Vagina (tissue), 2 donors: ENCODE measurements at regions not wholly inside any gene's neighbourhood (a gene's known extent, or its start where the extent isn't known, plus 50 kb on each side); places are given as distances from the start of the nearest gene placed in this dataset.

Source experiments
- DNase-seq, 2 donors: peaks; one replicate each; pipeline ENCODE4 v3.0.0-alpha.2; 2017; ENCODE audit errors: extremely low spot score in 2 of 2
- H3K27ac ChIP-seq: fragments of 200-600 bp; sonication (generic); one replicate; pipeline ENCODE4 v1.5.1; 2019
- H3K27me3 ChIP-seq: fragments of 200-600 bp; sonication (generic); one replicate; pipeline ENCODE4 v1.5.1; 2019
- H3K36me3 ChIP-seq, 2 donors: fragments of 200-600 bp; sonication (generic); one replicate each; pipeline ENCODE4 v1.5.1; 2017 to 2019
- H3K4me1 ChIP-seq: fragments of 200-600 bp; sonication (generic); one replicate; pipeline ENCODE4 v1.5.1; 2019
- H3K4me3 ChIP-seq, 2 donors: fragments of 200-600 bp; sonication (generic); 1 replicate in 1 of 2; 2 replicates in 1 of 2; pipeline ENCODE4 v1.5.1; 2016 to 2019
- H3K9me3 ChIP-seq: fragments of 200-600 bp; sonication (generic); one replicate; pipeline ENCODE4 v1.5.1; 2019
- CTCF ChIP-seq, 3 experiments: fragments of 450-650 bp in 2 of 3; fragments of 200-600 bp in 1 of 3; sonication (generic) in 1 of 3; IDR thresholded peaks; one replicate each; pipeline ENCODE4 v1.5.1; 2017 to 2019; ENCODE audit warnings: antibody characterized with exemption in 3 of 3, mild to moderate bottlenecking in 2 of 3, moderate library complexity in 2 of 3
- POLR2A ChIP-seq, 2 donors: fragments of 450-650 bp; IDR thresholded peaks; one replicate each; pipeline ENCODE4 v1.6.1; 2017; ENCODE audit warnings: antibody characterized with exemption in 2 of 2, mild to moderate bottlenecking in 2 of 2, moderate library complexity in 2 of 2
- POLR2AphosphoS5 ChIP-seq, 2 donors: sonication (generic); formaldehyde crosslinking; IDR thresholded peaks; one replicate each; pipeline ENCODE4 v1.9.0; 2017; ENCODE audit warnings: antibody characterized with exemption in 2 of 2, mild to moderate bottlenecking in 2 of 2, low read depth in 1 of 2; ENCODE audit not compliant: insufficient read depth in 1 of 2
- intact Hi-C: fragments of 100-400 bp; cut with DNase I; formaldehyde crosslinking; loops from one replicate; pipeline ENCODE4 v1.15.1; 2023

GRCh38 chr4:20178902-20179576, 72.7 kb upstream of the SLIT2 start:
- intact Hi-C loops, result no loop called here
- DNase-seq, result no peak
- no peak for TF ChIP-seq POLR2A (IDR thresholded peaks at IDR 0.05)
- TF ChIP-seq POLR2AphosphoS5 (IDR thresholded peaks at IDR 0.05; ENCODE audit: insufficient read depth in 1 of 2, low read depth in 1 of 2), result no peak
- TF ChIP-seq CTCF (IDR thresholded peaks at IDR 0.05), result no peak
- H3K27ac ChIP-seq, result no peak overlapping the region
- H3K4me1 ChIP-seq, result no peaks in the 10 kb centered on the region
- no peaks in the 10 kb centered on the region for H3K27me3 ChIP-seq
- no peak overlapping the region for H3K4me3 ChIP-seq
- H3K36me3 ChIP-seq, result no peaks in the 10 kb centered on the region
- H3K9me3 ChIP-seq, result no peaks in the 10 kb centered on the region

- no peak for DNase-seq
- TF ChIP-seq POLR2A (IDR thresholded peaks at IDR 0.05) (no peak), CTCF (IDR thresholded peaks at IDR 0.05) (no peak), POLR2AphosphoS5 (IDR thresholded peaks at IDR 0.05; ENCODE audit: insufficient read depth in 1 of 2, low read depth in 1 of 2) (no peak)
These were observed 74.8 kb upstream of the SLIT2 start for GRCh38 chr4:20176881-20177280.

GRCh38 chr4:20172070-20172760, 79.5 kb upstream of the SLIT2 start:
- H3K9me3 ChIP-seq, result no peaks in the 10 kb centered on the region
- TF ChIP-seq CTCF (IDR thresholded peaks at IDR 0.05) (no peak), POLR2A (IDR thresholded peaks at IDR 0.05) (no peak), POLR2AphosphoS5 (IDR thresholded peaks at IDR 0.05; ENCODE audit: insufficient read depth in 1 of 2, low read depth in 1 of 2) (no peak)
- intact Hi-C loops, result no loop called here
- no peaks in the 10 kb centered on the region for H3K4me1 ChIP-seq
- no peak for DNase-seq
- no peak overlapping the region for H3K4me3 ChIP-seq
- H3K36me3 ChIP-seq, result no peaks in the 10 kb centered on the region
- no peaks in the 10 kb centered on the region for H3K27me3 ChIP-seq
- no peak overlapping the region for H3K27ac ChIP-seq

More at GRCh38 chr4:20176881-20177280, 74.8 kb upstream of the SLIT2 start:
- no peaks in the 10 kb centered on the region for H3K9me3 ChIP-seq
- H3K36me3 ChIP-seq, result no peaks in the 10 kb centered on the region
- no peaks in the 10 kb centered on the region for H3K27me3 ChIP-seq
- intact Hi-C loops, result no loop called here
- H3K4me1 ChIP-seq, result no peaks in the 10 kb centered on the region
- H3K4me3 ChIP-seq, result no peak overlapping the region
- H3K27ac ChIP-seq, result no peak overlapping the region

- Histone ChIP-seq H3K27me3 (no peaks in the 10 kb centered on the region), H3K27ac (no peak overlapping the region), H3K36me3 (no peaks in the 10 kb centered on the region), H3K9me3 (no peaks in the 10 kb centered on the region), H3K4me1 (no peaks in the 10 kb centered on the region), H3K4me3 (no peak overlapping the region)
- no peak for DNase-seq
- intact Hi-C loops, result no loop called here
- TF ChIP-seq POLR2A (IDR thresholded peaks at IDR 0.05) (no peak), POLR2AphosphoS5 (IDR thresholded peaks at IDR 0.05; ENCODE audit: insufficient read depth in 1 of 2, low read depth in 1 of 2) (no peak), CTCF (IDR thresholded peaks at IDR 0.05) (no peak)
These were observed 85.2 kb upstream of the SLIT2 start for GRCh38 chr4:20166544-20166943.

GRCh38 chr4:20159516-20159915, 92.2 kb upstream of the SLIT2 start:
- no peak for TF ChIP-seq POLR2AphosphoS5 (IDR thresholded peaks at IDR 0.05; ENCODE audit: insufficient read depth in 1 of 2, low read depth in 1 of 2)
- no peak for TF ChIP-seq CTCF (IDR thresholded peaks at IDR 0.05)
- no peak for TF ChIP-seq POLR2A (IDR thresholded peaks at IDR 0.05)
- DNase-seq, result no peak
- no peaks in the 10 kb centered on the region for H3K36me3 ChIP-seq
- intact Hi-C loops, result no loop called here
- no peaks in the 10 kb centered on the region for H3K4me1 ChIP-seq
- no peak overlapping the region for H3K4me3 ChIP-seq
- H3K27me3 ChIP-seq, result no peaks in the 10 kb centered on the region
- no peaks in the 10 kb centered on the region for H3K9me3 ChIP-seq
- H3K27ac ChIP-seq, result no peak overlapping the region
